CD4-positive, alpha-beta memory T cell (primary cell): ENCODE measurements at regions not wholly inside any gene's neighbourhood (a gene's known extent, or its start where the extent isn't known, plus 50 kb on each side); places are given as distances from the start of the nearest gene placed in this dataset.
A peak's percentile ranks its signal among the peaks of the same experiment; 100 is the strongest.
"Not testable (repeated sequence)": the region's sequence is repeated elsewhere in the genome, so short reads cannot be mapped to it uniquely, and the experiment has no call there.

Experiments used
- CTCF ChIA-PET: fragments of 350-600 bp; sonication (Branson Sonifier 250); formaldehyde crosslinking; loops from one replicate; lab custom pipeline; 2021; ENCODE audit warnings: inconsistent platforms; ENCODE audit not compliant: partially characterized antibody; lab: Charles Lee
- POLR2A ChIA-PET: fragments of 350-600 bp; sonication (Branson Sonifier 250); formaldehyde crosslinking; loops from one replicate; lab custom pipeline; 2021; ENCODE audit not compliant: partially characterized antibody; lab: Charles Lee
- DNase-seq, 5 donors: peaks; one replicate each; pipeline versions ENCODE4 v3.0.0 to v3.0.0-alpha.2; 2020 to 2022; ENCODE audit warnings: mixed read lengths in 1 of 5
- H3K27ac ChIP-seq: one replicate; pipeline ENCODE4 v1.7.0; 2013; ENCODE audit warnings: low read depth, low read length
- H3K27me3 ChIP-seq: 2 replicates; pipeline ENCODE4 v1.7.0; 2013; ENCODE audit warnings: mild to moderate bottlenecking, low read length, moderate library complexity; ENCODE audit not compliant: insufficient read depth
- H3K36me3 ChIP-seq: 2 replicates; pipeline ENCODE4 v1.7.0; 2013; ENCODE audit warnings: mild to moderate bottlenecking, low read length, moderate library complexity; ENCODE audit not compliant: insufficient read depth
- H3K4me1 ChIP-seq: 2 replicates; pipeline ENCODE4 v1.7.0; 2013; ENCODE audit warnings: mild to moderate bottlenecking, low read length, moderate library complexity; ENCODE audit not compliant: insufficient read depth
- H3K4me3 ChIP-seq, 2 donors: one replicate each; pipeline ENCODE4 v1.7.0; 2013; ENCODE audit warnings: low read length in 2 of 2, mild to moderate bottlenecking in 1 of 2
- H3K9me3 ChIP-seq, 2 donors: one replicate each; pipeline ENCODE4 v1.7.0; 2013; ENCODE audit warnings: low read length in 2 of 2, control low read depth in 1 of 2; ENCODE audit not compliant: control insufficient read depth in 1 of 2
- H3K27ac Mint-ChIP-seq, 7 donors: one replicate each; pipeline ENCODE4 v1.8.0; 2020 to 2021; ENCODE audit warnings: mixed read lengths in 7 of 7, mild to moderate bottlenecking in 6 of 7, inconsistent platforms in 3 of 7, moderate library complexity in 3 of 7
- H3K27me3 Mint-ChIP-seq, 2 donors: one replicate each; pipeline ENCODE4 v1.8.0; 2020 to 2021; ENCODE audit warnings: mixed read lengths in 2 of 2
- H3K36me3 Mint-ChIP-seq, 2 donors: one replicate each; pipeline ENCODE4 v1.8.0; 2020 to 2021; ENCODE audit warnings: mixed read lengths in 2 of 2, inconsistent platforms in 1 of 2, mild to moderate bottlenecking in 1 of 2
- H3K4me1 Mint-ChIP-seq, 4 donors: one replicate each; pipeline ENCODE4 v1.8.0; 2020 to 2021; ENCODE audit warnings: mixed read lengths in 4 of 4, mild to moderate bottlenecking in 1 of 4
- H3K4me3 Mint-ChIP-seq, 8 donors: one replicate each; pipeline ENCODE4 v1.8.0; 2020 to 2021; ENCODE audit warnings: mixed read lengths in 8 of 8, mild to moderate bottlenecking in 7 of 8, moderate library complexity in 6 of 8, inconsistent platforms in 3 of 8
- H3K9me3 Mint-ChIP-seq, 8 donors: one replicate each; pipeline ENCODE4 v1.8.0; 2020 to 2021; ENCODE audit warnings: mixed read lengths in 8 of 8, mild to moderate bottlenecking in 5 of 8, inconsistent platforms in 3 of 8, moderate library complexity in 1 of 8
- intact Hi-C: fragments of 100-400 bp; cut with micrococcal nuclease; formaldehyde crosslinking; loops from one replicate; pipeline ENCODE4 v1.15.1; 2023

DNA sequence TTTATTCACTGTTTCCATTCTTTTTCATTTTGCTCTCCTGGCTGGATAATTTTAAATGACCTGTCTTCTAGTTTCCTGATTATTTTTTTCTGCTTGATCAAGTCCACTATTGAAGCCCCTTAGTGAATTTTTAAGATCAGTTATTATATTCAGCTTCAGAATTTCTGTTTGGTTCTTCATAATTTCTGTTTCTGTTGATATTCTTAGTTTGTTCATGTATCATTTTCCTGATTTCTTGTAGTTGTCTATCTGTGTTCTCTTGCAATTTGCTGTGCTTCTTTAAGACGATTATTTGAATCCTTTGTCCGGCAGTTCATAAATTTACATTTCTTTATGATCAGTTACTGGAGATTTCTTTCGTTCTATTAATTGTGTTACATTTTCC is 75.2 kb upstream of the CCDC71L start:
- CTCF ChIA-PET = interaction anchor here (0.6 to 4.5 kb wide), 32 partner anchors 8 to 568 kb away, joined by 3 to 120 read pairs (median 5); partner anchors contain the start of genes CCDC71L and NAMPT
- no peak for DNase-seq
- Mint-ChIP-seq H3K9me3 (no peaks in the 10 kb centered on the region), H3K27me3 (no peaks in the 10 kb centered on the region), H3K36me3 (no peaks in the 10 kb centered on the region), H3K4me3 (no peak overlapping the region), H3K27ac (peak overlapping the region in 1 of 7 donors; percentile 77), H3K4me1 (peaks cover 9 to 24% (median 17%) of the 10 kb centered on the region in 4 donors)
- intact Hi-C loops = loop anchor here (1.0 to 2.0 kb wide), 4 partner anchors 76 to 560 kb away; no protein-coding TSS in a partner anchor
- no peak overlapping the region for H3K4me3 ChIP-seq
- POLR2A ChIA-PET = interaction anchor here (0.8 to 3.1 kb wide), 7 partner anchors 18 to 452 kb away, joined by 3 to 51 read pairs (median 4); partner anchors contain the start of genes CCDC71L and HBP1
- no peaks in the 10 kb centered on the region for H3K27me3 ChIP-seq
- H3K36me3 ChIP-seq = no peaks in the 10 kb centered on the region
- H3K27ac ChIP-seq = no peak overlapping the region
- H3K4me1 ChIP-seq = peaks cover 12% of the 10 kb centered on the region
- H3K9me3 ChIP-seq = no peaks in the 10 kb centered on the region

DNA sequence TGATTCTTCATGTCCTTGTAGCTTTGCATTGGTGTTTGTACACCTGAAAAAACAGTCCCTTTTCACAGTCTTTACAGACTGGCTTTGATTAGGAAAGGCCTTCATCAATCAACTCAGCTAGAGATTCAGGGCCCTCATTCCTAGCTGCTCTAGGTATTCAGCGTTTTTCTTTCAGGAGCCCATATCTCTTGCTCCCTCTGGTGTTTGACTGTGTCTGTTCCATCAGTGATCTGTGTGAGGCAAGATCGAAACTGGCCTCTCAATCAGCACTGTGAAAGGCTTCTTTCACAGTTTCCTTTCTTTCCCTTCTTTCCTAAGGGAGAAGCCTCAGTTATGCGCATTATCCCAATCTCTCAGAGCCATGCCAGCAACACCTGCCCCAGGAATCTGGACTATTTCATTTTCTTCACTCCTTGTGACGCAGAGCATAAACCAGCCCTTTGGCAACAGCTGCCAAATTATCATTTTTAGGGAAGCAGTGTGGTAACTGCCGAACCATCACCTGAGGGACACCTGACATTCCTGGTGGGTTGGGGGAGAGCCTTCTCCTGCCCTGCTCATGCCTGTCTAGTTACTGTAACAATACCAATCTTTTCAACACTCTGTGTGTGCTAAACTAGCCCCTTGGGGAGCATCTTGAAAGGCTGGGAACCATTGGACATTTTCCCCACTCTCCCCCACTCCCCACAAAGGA is 75.7 kb upstream of the CCDC71L start:
- Mint-ChIP-seq H3K36me3 (no peaks in the 10 kb centered on the region), H3K4me1 (peaks cover 8 to 18% (median 13%) of the 10 kb centered on the region in 4 donors), H3K27me3 (no peaks in the 10 kb centered on the region), H3K9me3 (no peaks in the 10 kb centered on the region), H3K27ac (peak overlapping the region in 5 of 7 donors; percentile 18 to 86 (median 72)), H3K4me3 (peak overlapping the region in 5 of 8 donors; percentile 3 to 61 (median 57))
- Histone ChIP-seq H3K4me1 (peaks cover 7% of the 10 kb centered on the region), H3K4me3 (no peak overlapping the region), H3K27ac (no peak overlapping the region), H3K9me3 (no peaks in the 10 kb centered on the region), H3K27me3 (no peaks in the 10 kb centered on the region), H3K36me3 (no peaks in the 10 kb centered on the region)
- intact Hi-C loops = loop anchor here (1.0 to 2.0 kb wide), 4 partner anchors 76 to 560 kb away; no protein-coding TSS in a partner anchor
- ChIA-PET CTCF (interaction anchor here (0.6 to 4.5 kb wide), 31 partner anchors 8 to 569 kb away, joined by 3 to 120 read pairs (median 5); partner anchors contain the start of genes CCDC71L and NAMPT), POLR2A (interaction anchor here (0.8 to 3.1 kb wide), 7 partner anchors 18 to 452 kb away, joined by 3 to 51 read pairs (median 4); partner anchors contain the start of genes CCDC71L and HBP1)
- peak; percentile 61 to 68 (median 63) for DNase-seq

DNA sequence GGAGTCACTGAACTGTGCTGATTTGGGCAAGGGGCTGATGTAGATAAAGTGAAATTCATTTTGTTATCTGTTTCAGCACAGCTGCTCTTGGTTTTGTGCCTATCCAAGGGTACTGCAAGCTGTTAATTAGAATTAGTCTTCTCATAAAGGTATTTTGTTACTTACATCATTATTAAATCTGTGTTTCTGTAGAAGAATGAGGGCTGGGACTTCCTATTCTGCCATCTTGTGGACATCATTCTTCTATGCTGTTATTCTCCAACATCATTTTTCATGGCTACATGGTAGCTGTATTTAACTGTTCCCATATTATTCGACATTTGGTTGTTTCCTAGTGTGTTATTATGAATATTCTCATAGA is 76.2 kb upstream of the CCDC71L start:
- no peaks in the 10 kb centered on the region for H3K27me3 ChIP-seq
- Mint-ChIP-seq H3K27ac (peak overlapping the region in 1 of 7 donors; percentile 18), H3K9me3 (no peaks in the 10 kb centered on the region), H3K36me3 (no peaks in the 10 kb centered on the region), H3K4me3 (no peak overlapping the region), H3K27me3 (no peaks in the 10 kb centered on the region), H3K4me1 (peaks cover 5 to 15% (median 9%) of the 10 kb centered on the region in 4 donors)
- CTCF ChIA-PET = interaction anchor here (1.2 to 4.5 kb wide), 13 partner anchors 14 to 569 kb away, joined by 3 to 120 read pairs (median 7); partner anchors contain the start of gene CCDC71L
- peaks cover 6% of the 10 kb centered on the region for H3K4me1 ChIP-seq
- POLR2A ChIA-PET = interaction anchor here (1.2 to 3.1 kb wide), 3 partner anchors 19 to 76 kb away, joined by 4 to 51 read pairs (median 11); partner anchors contain the start of gene CCDC71L
- H3K27ac ChIP-seq = no peak overlapping the region
- no peaks in the 10 kb centered on the region for H3K9me3 ChIP-seq
- DNase-seq = no peak
- intact Hi-C loops = loop anchor here (2.0 kb wide), 1 partner anchor 274 kb away; no protein-coding TSS in a partner anchor
- H3K4me3 ChIP-seq = no peak overlapping the region
- no peaks in the 10 kb centered on the region for H3K36me3 ChIP-seq

DNA sequence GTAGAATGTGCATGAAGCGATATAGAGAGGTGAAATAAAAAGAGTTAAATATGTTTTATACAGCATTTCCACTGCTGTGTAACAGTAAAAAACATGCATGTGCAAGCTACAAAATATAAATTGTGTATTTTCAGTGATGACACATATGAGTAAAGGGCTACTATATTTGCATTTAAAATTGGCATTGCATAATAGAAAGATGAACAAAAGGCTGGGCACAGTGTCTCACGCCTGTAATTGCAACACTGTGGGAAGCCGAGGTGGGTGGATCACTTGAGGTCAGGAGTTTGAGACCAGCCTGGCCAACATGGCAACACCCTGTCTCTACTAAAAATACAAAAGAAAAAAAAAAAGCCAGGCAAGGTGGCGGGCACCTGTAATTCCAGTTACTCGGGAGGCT is 79.8 kb upstream of the CCDC71L start:
- Histone ChIP-seq H3K4me1 (peaks cover 6% of the 10 kb centered on the region), H3K4me3 (no peak overlapping the region), H3K27me3 (no peaks in the 10 kb centered on the region), H3K27ac (no peak overlapping the region), H3K36me3 (no peaks in the 10 kb centered on the region), H3K9me3 (no peaks in the 10 kb centered on the region)
- DNase-seq = no peak
- H3K4me3 Mint-ChIP-seq = no peak overlapping the region
- ChIA-PET POLR2A (no interaction called here), CTCF (interaction anchor here (2.0 kb wide), 1 partner anchor 80 kb away, joined by 7 read pairs; the partner anchor contains the start of gene CCDC71L)
- intact Hi-C loops = no loop called here
- H3K9me3 Mint-ChIP-seq = no peaks in the 10 kb centered on the region
- peaks cover 4 to 10% (median 6%) of the 10 kb centered on the region in 4 donors for H3K4me1 Mint-ChIP-seq
- H3K27me3 Mint-ChIP-seq = no peaks in the 10 kb centered on the region
- H3K36me3 Mint-ChIP-seq = no peaks in the 10 kb centered on the region
- H3K27ac Mint-ChIP-seq = no peak overlapping the region

DNA sequence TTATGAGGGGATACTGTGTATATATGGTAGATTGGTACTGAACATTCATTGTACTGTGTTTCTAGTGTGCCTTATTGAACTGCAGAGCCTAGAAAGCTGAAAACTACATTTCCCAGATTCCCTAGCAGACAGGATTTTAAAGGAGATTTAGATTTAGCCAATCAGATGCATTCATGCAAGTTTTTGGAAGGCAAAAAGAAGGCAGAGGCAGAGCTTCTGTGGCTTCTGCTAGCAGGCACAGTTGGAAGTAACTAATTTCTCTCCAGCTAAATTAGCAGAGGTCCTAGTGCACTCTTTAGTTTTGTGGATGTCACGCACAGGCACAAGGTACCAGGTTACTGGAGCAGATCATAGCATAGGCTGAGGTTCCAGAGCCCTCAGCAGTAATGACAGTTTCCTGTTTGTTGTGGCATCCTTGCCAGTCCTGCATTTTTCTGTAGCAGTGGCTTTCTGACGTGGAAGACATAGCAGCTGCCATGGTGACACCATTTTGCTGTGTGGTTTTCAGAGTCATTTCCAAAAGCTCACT is 83.7 kb upstream of the CCDC71L start:
- Mint-ChIP-seq H3K27ac (no peak overlapping the region), H3K4me3 (no peak overlapping the region), H3K4me1 (peaks cover 0 to 3% (median 0%) of the 10 kb centered on the region in 4 donors), H3K36me3 (no peaks in the 10 kb centered on the region), H3K27me3 (peaks cover 0 to 1% of the 10 kb centered on the region in 2 donors), H3K9me3 (no peaks in the 10 kb centered on the region)
- Histone ChIP-seq H3K4me1 (no peaks in the 10 kb centered on the region), H3K27me3 (no peaks in the 10 kb centered on the region), H3K9me3 (no peaks in the 10 kb centered on the region), H3K36me3 (no peaks in the 10 kb centered on the region), H3K27ac (no peak overlapping the region), H3K4me3 (no peak overlapping the region)
- ChIA-PET POLR2A (interaction anchor here (0.6 kb wide), 1 partner anchor 9 kb away, joined by 3 read pairs; no protein-coding TSS in a partner anchor), CTCF (interaction anchor here (1.0 to 1.1 kb wide), 2 partner anchors 9 to 84 kb away, joined by 5 read pairs; partner anchors contain the start of gene CCDC71L)
- no peak for DNase-seq
- intact Hi-C loops = no loop called here

DNA sequence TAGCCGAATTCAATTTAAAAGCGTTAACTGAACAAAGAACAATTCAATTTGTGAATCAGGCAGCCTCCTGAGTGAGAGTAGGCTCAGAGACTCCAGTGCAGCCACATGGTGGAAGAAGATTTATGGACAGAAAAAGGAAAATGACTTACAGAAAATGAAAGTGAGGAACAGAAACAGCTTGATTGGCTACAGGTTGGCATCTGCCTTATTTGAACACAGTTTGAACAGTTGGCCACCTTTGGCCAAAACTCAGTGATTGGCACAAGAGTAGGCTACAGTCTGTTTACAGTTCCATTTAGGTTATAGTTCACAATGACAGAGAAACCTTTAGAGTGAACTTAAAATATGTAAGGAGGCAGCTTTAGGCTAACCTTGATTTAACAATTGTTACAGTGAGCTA is 86.3 kb upstream of the CCDC71L start:
- H3K27ac Mint-ChIP-seq, H3K4me3 Mint-ChIP-seq, CTCF ChIA-PET, DNase-seq, H3K9me3 Mint-ChIP-seq, POLR2A ChIA-PET, H3K4me3 ChIP-seq, H3K27me3 Mint-ChIP-seq, H3K36me3 Mint-ChIP-seq, H3K4me1 Mint-ChIP-seq, H3K27ac ChIP-seq, H3K27me3 ChIP-seq, H3K9me3 ChIP-seq, intact Hi-C loops, H3K36me3 ChIP-seq, H3K4me1 ChIP-seq: not testable (repeated sequence)

DNA sequence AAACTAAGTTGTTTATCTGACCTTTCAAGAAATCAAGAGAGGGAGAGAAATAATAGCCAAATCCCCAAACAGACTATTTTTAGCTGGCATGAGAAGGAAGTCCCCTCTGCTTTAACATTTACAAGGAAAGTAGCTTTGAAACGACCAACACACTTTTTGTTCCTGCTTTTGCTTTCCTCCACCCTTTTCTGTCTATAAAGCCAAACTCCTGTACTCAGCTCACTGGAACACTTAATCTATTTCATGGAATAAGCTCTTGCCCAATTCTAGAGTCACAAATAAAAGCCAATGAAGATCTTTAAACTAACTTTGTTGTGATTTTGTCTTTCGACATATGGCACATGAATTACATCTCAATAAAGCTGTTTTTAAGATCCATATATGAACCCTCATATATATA is 86.8 kb upstream of the CCDC71L start:
- Histone ChIP-seq H3K4me1 (no peaks in the 10 kb centered on the region), H3K4me3 (no peak overlapping the region), H3K27ac (no peak overlapping the region), H3K36me3 (no peaks in the 10 kb centered on the region), H3K9me3 (no peaks in the 10 kb centered on the region), H3K27me3 (no peaks in the 10 kb centered on the region)
- ChIA-PET POLR2A (no interaction called here), CTCF (no interaction called here)
- H3K36me3 Mint-ChIP-seq = no peaks in the 10 kb centered on the region
- intact Hi-C loops = no loop called here
- H3K27ac Mint-ChIP-seq = no peak overlapping the region
- no peak overlapping the region for H3K4me3 Mint-ChIP-seq
- H3K9me3 Mint-ChIP-seq = peaks cover 0 to 2% (median 0%) of the 10 kb centered on the region in 8 donors
- peaks cover 0 to 5% (median 1%) of the 10 kb centered on the region in 4 donors for H3K4me1 Mint-ChIP-seq
- H3K27me3 Mint-ChIP-seq = peaks cover 0 to 1% of the 10 kb centered on the region in 2 donors
- DNase-seq = no peak
